SW 1271 (cell line): ENCODE measurements at regions not wholly inside any gene's neighbourhood (a gene's known extent, or its start where the extent isn't known, plus 50 kb on each side); places are given as distances from the start of the nearest gene placed in this dataset.
A peak's percentile ranks its signal among the peaks of the same experiment; 100 is the strongest.
"Not testable (repeated sequence)": the region's sequence is repeated elsewhere in the genome, so short reads cannot be mapped to it uniquely, and the experiment has no call there.

Experiments
- DNase-seq, 2 experiments: peaks; one replicate each; lab custom pipeline; 2025; lab: John Stamatoyannopoulos, UW

DNA sequence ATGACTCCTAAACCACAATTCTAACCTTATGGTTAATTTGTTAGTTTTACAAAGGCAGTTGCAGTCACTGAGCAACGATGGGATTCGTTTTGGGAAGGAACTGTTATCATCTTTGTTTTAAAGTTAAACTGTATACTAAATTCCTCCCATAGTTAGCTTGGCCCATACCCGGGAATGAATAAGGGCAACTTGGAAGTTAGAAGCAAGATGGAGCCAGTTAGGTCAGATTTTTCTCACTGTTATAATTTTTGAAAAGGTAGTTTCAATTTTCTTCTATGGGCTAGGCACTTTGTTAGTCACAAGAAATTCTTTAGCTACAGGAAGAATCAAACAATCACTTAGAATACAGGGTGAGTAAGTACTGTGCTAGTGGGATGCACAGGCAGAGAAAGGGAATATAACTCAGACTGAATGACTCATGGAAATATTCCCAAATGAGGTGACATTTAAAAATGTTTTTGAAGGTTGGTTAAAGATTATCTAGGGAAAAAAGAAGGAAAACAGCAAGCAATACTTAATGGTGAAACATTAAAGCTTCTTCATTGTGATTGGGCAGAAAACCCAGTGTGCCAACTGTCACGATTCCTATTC, 153.6 kb downstream of the MAGEB17 start:
- DNase-seq = no peak

DNA sequence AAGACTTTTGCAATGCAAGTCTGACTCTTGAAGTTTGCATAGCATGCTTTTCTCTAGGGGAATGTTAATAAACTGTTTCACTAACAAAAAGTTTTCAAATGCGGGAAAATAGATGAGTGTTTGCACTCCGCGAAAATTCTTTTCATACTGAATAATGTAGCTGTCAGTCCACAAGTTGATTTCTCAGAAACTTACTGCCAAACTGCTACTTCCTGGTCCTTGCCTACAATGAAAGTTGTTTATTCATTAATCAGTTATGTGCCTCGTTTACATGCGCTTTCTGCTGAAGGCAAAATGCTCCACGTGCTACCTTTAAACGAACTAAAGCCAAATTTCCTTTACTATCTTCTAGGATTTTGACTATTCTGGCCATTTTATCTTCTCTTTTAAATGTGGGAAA, 166.2 kb downstream of the MAGEB17 start:
- DNase-seq = no peak

DNA sequence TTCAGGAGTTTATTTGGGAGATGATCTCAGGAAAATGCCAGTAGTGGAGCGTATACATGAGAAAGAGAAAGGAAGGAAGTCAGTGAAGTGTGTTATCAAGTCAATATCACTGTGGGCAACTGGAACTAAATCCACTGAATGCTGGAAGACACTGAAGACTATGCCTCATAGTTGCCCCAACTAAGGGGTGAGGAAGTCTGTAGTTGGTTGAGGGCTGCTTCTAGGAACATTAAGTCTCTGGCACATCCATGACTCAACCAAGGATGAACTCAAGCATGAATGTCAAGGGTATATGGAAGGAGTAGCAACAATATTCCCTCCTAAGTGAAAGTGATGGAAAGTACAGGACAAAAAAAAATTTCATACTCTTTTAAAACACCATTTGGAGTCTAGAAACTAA, 167.9 kb downstream of the MAGEB17 start:
- DNase-seq = no peak

DNA sequence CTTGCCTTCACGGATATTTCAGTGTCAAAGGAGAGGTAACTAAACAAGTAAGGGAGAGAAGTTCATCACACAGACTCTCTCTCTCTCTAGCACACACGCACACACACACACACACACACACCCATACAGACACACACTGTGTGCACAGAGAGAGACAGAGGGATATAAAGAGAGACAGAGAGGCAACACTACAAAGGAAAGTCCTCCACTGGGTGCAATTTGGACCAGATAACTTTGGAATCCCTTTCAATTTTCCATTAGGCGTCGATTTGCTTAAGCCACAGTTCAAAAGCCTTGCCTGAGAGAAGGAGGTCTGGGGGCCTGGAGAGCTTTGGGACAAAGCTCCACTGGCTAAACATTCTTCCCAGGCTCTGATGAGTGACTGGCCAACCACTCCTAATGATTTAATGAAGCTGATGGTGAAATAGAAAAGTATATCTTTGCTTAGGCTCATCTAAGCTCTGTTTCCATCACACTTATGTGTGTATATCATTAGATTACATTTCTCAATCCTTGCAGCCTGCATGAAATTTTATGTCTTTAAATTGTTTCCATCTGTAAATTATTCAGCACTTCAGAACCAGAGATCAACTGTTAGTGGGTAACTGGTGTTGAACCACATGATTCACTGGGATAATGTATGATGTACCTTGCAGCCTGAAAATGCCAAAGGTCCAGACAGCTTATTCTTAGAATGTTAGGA, 180.8 kb downstream of the MAGEB17 start:
- DNase-seq = no peak

DNA sequence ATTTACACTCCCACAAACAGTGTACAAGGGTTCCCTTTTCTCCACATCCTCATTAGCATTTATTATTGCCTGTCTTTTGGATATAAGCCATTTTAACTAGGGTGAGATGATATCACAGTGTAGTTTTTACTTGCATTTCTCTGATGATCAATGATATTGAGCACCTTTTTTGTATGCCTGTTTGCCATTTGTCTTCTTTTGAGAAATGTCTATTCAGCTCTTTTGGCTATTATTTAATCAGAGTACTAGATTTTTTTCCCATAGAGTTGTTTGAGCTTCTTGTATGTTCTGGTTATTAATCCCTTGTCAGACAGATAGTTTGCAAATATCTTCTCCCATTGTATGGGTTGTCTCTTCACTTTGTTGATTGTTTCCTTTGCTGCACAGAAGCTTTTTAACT, 190.6 kb downstream of the MAGEB17 start:
- no peak for DNase-seq

DNA sequence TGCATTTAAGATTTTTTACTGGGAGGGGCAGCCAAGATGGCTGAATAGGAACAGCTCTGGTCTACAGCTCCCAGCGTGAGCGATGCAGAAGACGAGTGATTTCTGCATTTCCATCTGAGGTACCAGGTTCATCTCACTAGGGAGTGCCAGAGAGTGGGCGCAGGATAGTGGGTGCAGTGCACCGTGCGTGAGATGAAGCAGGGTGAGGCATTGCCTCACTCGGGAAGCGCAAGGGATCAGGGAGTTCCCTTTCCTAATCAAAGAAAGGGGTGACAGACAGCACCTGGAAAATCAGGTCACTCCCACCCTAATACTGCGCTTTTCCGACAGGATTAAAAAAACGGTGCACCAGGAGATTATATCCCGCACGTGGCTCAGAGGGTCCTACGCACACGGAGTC, 192.8 kb downstream of the MAGEB17 start:
- DNase-seq = not testable (repeated sequence)

DNA sequence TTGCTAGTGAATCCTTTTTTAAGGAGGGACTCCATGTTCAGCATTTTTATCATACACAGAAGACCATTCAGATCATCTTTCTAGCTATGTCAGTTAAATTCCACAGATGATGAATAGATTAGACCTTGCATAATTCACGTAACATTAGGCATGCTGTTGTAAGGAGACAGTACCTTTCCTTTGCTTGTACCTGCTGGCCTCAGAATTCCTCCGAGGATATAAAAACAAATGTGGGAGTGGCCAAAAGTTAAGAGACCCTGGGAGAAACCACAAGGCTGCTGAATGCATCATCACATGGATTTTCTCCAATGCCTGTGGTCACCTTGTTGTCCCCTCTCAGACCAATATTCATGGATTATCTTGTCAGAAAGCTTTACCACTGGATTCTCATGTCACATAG, 201.4 kb downstream of the MAGEB17 start:
- DNase-seq = no peak

DNA sequence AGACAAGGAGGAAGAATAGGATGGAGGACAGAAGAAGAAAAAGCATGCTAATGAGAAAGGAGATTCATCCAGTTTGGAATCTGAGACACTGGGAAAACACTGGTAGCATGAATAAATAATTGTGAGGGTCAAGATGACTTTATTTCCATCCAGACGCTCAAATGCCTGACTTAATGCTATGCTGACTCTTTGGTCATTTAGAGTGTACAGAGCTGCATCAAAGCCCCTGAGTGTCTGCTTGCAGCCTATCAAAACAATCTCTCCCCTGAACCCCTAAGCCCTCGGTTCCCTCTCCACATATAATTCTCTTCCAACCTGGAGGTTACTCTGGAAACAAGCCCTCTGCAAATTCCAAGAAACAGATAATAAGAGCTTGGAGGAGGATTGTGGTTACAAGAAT, 208.8 kb downstream of the MAGEB17 start:
- DNase-seq = no peak

DNA sequence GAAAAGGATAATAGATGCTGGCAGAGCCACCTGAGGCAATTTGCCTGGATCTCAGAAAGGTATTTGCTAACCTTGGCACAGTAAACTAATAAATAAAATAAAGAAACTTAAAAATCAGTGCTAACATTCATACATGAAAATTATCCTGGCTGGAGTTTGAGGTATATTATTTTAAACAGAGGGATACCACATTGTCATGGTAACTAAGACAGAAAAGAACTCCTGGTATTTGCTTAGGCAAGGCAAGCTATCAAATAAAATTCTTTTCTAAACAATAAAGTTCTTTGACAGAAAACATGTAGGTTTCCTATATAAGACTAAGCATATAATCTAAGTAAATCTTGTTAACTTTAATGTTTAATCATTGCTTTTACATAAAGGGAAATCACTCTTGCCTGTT, 218.8 kb downstream of the MAGEB17 start:
- DNase-seq = no peak

DNA sequence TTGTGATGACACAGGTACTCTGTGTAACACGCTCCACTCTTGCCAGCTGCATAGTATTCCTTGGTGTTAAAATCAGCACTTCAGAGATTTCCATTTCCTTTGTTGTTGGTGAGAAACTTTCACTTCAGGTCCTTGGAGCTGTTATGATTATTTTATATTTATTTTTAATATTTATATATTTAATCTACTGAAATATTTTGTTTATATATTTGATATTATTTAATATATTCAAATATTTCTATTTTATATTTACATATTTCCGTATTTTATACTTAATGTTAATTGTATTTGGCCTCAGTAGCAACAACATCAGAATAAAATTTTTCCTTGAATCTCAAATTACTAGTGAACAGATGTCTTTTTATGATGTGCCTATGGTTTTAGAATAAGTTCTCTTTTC, 225.3 kb downstream of the MAGEB17 start:
- DNase-seq = no peak

DNA sequence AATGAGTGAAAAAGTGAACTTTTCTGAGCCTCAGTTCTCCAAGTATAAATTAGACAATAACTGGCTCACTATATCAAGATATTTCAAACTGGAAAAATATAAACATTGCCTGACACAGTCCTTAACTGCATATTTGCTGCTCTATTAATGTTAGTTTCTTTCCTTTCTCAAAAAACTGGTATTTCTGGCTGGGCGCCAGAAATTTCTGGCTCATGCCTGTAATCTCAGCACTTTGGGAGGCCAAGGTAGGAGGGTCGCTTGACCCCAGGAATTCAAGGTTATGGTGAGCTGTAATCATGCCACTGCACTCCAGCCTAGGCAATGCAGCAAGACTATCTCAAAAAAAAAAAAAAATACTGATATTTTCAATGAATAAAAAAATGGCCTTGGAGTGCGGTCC, 227.0 kb downstream of the MAGEB17 start:
- DNase-seq = no peak

DNA sequence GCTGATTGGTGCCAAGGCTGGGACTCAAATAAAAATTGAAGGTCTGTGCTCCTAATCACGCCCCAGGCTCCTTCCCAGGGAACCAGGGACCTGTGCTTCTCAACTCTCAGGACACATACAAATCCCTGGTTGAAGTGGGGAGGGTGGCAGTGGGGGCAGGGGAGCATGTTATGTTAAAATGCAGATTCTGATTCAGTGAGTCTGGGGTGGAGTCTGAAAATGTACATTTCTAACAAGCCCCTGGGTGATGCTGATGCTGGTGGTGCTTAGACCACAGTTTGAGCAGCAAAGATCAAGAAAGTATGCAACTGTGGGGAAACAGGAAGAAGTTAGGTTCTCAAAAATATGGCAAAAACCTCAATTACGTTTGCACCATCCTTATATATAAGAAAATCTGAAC, 236.5 kb downstream of the MAGEB17 start:
- no peak for DNase-seq

DNA sequence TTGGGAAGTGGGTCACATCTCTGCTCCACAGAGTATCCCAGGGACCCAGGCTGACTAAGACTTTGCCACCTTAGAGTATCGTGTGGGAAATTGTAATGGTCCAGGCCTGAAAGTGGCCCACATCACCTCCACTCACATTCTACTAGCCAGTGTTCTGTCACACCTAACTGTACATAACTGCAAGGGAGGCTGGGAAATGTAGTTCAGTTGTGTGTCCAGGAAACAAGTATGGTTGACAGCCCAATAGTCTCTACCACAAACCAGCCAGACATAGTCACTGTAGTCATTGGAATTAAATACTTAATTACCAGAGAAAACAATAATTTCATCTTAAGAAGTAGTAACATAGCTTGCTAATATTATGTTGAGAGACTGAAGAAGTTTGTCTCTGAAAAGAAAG, 233.4 kb upstream of the S100G start:
- DNase-seq = no peak

DNA sequence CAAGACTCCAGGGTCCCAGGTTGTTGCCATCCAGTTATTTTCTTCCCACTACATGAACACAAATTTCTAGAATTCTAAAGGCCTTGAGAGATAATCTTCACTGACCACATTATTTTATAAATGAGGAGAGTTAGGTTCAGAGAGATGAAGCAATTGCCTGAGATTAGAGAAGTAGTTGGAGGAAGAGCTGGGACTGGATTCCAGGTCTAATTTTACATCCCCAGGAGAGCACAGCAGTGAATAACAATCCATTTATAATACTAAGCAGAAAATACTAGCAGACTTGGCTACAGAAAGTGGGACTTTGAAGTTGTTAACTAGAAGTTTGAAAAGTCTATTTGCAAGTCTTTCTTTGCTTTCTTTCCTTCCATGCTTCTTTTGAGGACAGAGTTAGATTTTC, 231.3 kb upstream of the S100G start:
- DNase-seq = no peak

DNA sequence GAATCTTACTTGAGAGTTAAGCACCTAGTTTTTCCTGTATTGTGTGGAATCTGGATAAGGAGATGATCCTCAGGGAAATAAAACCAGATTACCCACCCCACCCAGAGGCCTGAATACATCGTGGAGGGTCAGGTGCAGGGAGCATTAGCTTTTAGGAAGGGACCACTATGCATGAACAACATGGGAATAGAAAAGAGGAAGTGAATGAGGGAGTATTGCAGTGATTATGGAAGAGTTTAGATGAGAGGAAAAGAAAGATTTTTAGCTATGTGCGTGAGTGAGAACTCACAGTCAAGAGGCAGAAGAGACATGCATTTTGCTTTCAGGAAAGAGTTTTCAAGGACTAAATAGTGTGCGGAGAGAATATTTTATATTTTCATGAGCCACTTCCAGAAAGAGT, 222.3 kb upstream of the S100G start:
- no peak for DNase-seq

DNA sequence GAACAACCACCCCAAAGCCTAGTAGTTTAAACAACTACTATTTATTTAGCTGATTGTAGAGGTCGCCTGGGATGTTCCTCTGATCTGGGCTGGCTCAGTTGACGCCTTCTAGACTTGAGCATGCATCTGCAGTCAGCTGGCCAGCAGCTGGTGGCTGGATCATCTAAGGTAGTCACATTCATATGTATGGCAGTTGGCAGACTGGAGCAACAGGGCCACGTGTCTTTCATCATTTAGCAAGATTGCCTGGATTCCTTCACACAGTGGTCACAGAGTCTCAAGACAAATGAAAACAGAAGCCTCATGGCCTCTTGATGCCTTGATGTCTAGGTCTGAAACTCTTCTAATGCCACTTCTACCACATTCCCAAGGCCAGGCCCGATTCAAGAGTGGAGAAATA, 220.6 kb upstream of the S100G start:
- DNase-seq = no peak

DNA sequence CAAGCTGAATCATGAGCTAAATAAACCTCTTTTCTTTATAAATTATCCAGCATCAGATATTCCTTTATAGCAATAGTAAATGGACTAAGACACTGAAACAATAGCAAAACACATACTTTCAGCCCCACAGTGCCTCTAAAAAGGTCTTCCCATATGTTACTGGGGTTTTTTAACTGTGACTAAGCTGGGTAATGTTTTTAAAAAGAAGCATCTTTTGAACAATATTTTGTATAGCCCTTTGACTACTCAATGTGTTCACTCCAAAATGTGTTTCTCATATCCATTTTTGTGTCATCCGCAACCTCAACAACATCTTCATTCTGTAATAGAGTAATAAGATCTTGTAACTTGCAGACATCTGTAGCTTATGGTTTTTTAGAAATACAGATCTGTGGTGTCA, 218.7 kb upstream of the S100G start:
- no peak for DNase-seq

DNA sequence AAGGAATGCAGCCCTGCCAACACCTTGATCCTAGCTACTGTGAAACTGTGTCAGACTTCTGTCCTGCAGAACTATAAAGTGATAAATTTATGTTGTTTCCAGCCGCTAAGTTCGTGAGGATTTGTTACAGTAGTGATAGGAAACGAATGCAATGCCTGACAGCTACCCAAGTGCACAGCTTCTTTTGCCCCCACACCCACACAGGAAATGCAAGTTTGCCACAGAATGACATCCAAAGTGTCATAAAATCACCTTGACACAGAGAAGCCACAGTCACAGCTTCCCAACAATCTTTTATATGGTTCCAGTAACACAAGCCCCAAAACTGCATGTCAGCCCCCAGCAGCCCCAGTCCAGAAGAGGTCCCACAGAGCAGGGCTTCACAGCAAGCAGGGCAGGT, 216.9 kb upstream of the S100G start:
- no peak for DNase-seq

DNA sequence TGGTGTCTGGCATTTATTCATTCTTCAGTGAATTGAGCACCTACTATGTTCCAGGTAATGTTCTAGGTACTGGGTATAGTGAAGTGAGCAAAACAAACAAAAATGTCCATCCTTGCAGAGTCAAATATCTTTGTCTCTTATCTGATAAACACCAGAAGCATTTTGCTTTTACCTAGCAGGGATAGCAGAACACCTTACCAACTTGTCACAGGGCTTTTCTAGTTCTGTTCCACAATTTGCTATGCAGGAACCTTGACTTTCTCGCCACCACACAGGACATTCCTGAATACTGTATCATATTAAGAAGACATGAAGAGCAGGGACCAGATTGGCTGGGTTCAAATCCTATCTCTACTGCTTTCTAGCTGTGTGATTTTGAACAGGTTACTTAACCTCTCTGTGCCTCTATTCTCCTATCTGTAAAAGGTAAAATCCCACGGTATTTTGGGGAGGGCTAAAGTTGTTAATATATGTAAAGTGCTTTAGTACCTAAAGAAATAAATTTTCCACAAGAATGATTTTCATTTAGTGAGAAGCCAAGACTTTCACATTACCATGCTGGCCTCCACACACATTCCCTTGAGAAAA, 214.5 kb upstream of the S100G start:
- DNase-seq = no peak

DNA sequence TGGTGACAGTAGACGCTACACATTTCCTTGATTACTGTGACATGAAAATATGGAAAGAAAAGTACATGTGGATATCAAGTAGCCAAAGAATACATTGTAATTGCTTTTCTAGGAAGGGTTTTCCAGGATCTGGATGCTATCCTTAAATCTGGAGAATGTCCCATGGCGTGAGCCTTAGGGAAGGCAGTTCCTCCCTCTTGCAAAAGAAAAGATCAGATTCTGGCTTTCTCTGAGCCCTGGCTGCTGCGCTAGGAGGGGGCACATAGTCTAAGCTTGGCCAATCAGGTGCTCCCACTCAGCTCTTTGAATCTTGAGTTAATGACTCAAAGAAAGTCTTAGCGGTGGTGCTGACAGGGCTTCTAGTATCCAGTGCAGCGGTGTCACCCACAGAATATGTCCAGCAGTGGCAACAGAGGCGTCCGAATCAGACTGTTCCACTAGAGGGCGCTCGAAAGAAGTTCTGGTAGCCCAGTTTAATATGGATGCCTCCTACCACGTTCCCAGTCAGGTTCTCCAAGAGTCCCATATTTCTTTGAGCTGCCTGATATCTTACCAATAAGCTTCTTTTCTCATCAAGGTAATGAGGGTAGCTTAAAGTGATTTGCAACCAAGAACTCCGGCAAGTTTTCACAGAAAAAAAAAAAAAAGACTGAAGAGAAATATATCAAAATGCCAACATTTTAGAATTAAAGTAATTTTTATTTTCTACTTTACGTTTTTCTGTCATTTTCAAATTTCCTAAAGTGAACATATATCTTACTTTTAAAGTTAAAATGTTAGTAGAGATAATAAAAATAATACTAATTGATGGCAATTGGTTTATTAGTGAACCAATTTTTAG, 213.4 kb upstream of the S100G start:
- DNase-seq = peak in 1 of 2 experiments; percentile 17

DNA sequence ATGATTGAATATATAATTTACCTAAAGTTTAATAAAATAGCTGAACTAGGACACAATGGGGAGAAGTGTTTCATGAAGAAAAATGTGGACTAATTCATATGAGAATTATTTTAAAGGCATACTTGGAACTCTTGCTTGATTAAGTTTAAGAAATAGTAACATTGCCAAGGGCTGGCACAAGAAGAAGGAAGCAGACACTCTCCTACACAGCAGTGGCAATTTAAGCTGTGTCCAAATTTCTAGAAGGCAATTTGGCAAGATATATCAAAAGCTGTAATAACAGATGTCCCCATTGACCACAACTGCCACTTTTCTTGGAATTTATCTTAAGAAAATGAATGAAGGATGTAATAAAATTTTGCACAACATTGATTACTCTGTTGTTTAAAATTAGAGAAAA, 209.5 kb upstream of the S100G start:
- no peak for DNase-seq

DNA sequence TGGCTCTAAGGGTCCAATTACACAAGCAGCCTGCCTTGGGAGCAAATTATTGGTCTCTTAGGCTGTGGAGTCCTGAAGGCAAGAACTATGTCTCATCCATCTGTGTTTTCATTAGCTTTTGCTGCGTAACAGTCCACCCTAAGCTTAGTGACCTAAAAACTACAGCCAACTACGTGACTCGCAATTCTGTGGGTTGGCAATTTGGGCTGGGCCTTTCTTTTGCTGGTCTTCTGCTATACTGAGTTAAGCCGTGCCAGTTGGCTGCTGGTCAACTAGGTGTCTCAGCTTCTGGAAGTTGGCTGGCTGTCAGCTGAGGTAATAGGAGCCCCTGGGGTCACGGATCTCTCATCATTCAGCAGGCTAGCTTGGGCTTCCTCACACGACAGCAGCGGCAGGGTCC, 205.6 kb upstream of the S100G start:
- DNase-seq = no peak

DNA sequence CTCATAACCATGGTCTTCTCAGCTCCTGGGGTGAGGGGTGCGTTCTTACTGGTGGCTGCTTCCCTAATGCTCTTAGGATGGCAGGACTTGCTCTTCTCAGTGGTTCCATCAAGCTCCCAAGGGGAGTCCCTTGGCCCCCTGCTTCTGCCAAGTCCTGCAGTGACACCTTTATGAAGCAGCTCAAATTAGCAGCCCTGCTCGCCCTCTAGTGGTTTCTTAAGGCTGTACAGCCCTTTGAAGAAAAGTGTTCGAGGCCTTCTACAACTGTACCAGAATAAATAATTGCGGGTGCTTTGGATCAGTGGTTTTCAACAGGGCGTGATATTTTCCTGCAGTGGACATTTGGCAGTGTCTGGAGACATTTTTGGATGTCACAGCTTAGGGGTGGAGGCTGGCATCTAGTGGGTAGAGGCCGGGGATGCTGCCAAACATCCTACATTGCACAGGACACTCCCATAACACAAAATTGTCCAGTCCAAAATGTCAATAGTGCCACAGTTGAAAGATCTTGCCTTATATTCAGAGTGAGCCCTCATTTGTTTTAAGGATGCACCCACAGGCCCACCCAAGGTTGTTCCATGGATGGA, 204.7 kb upstream of the S100G start:
- DNase-seq = peak in 1 of 2 experiments; percentile 0
